Heart left ventricle (tissue), 16 donors: ENCODE measurements at regions not wholly inside any gene's neighbourhood (a gene's known extent, or its start where the extent isn't known, plus 50 kb on each side); places are given as distances from the start of the nearest gene placed in this dataset.
A peak's percentile ranks its signal among the peaks of the same experiment; 100 is the strongest.

Experiments
- ATAC-seq, 4 donors: fragments of 200-7000 bp; cut with Tn5 transposase; one replicate each; pipeline ENCODE4 v1.9.1; 2020 to 2022; ENCODE audit warnings: moderate library complexity in 4 of 4, mild to moderate bottlenecking in 3 of 4, moderate number of reproducible peaks in 1 of 4
- DNase-seq, 5 donors: peaks; one replicate each; pipeline ENCODE4 v3.0.0-alpha.2; 2020
- H3K27ac ChIP-seq, 12 donors: fragments of 200-600 bp; sonication (generic) in 4 of 12; one replicate each; pipeline versions ENCODE4 v1.5.0 to v1.8.0; 2016 to 2022; ENCODE audit warnings: mild to moderate bottlenecking in 2 of 12
- H3K27me3 ChIP-seq, 9 donors: fragments of 200-600 bp; sonication (generic) in 2 of 9; one replicate each; pipeline versions ENCODE4 v1.5.1 to v1.8.0; 2016 to 2022; ENCODE audit warnings: mild to moderate bottlenecking in 3 of 9
- H3K36me3 ChIP-seq, 9 donors: fragments of 200-600 bp; sonication (generic) in 2 of 9; one replicate each; pipeline versions ENCODE4 v1.5.0 to v1.8.0; 2018 to 2022; ENCODE audit warnings: mild to moderate bottlenecking in 2 of 9
- H3K4me1 ChIP-seq, 12 donors: fragments of 200-600 bp; sonication (generic) in 4 of 12; one replicate each; pipeline versions ENCODE4 v1.5.0 to v1.8.0; 2016 to 2022; ENCODE audit warnings: mild to moderate bottlenecking in 3 of 12
- H3K4me3 ChIP-seq, 12 donors: fragments of 200-600 bp; sonication (generic) in 4 of 12; one replicate each; pipeline versions ENCODE4 v1.5.0 to v1.8.0; 2017 to 2022; ENCODE audit warnings: mild to moderate bottlenecking in 9 of 12, moderate library complexity in 4 of 12
- H3K9me3 ChIP-seq, 12 donors: fragments of 200-600 bp; sonication (generic) in 4 of 12; one replicate each; pipeline versions ENCODE4 v1.5.0 to v1.8.0; 2016 to 2022; ENCODE audit warnings: mild to moderate bottlenecking in 1 of 12
- POLR2A ChIP-seq, 2 donors: fragments of 450-650 bp; IDR thresholded peaks; one replicate each; pipeline ENCODE4 v1.6.1; 2017; ENCODE audit warnings: antibody characterized with exemption in 2 of 2, mild to moderate bottlenecking in 2 of 2, moderate library complexity in 2 of 2
- WGBS, 4 donors: extraction: QIAGEN DNeasy Blood & Tissue Kit in 2 of 4; methylation state at CpG; one replicate each; pipeline versions ENCODE4 v1.1.5 to v1.1.7; 2013 to 2018; 5-methylcytosine and 5-hydroxymethylcytosine counted together
- intact Hi-C, 10 donors: fragments of 100-400 bp; cut with DNase I; formaldehyde crosslinking; loops; one replicate each; pipeline versions ENCODE4 v1.11.1 to v1.14.2; 2022
- TF ChIP-seq, protein P1 (sequence below), 12 donors: fragments of 200-600 bp; sonication (generic) in 4 of 12; IDR thresholded peaks; one replicate each; pipeline versions ENCODE4 v1.5.0 to v1.8.0; 2018 to 2022; ENCODE audit warnings: antibody characterized with exemption in 12 of 12, mild to moderate bottlenecking in 5 of 12
- donor health status: ischemic (EF 13 %, LVEDD 7.1; RV severe dilation, severe dysfunction).
- donor health status: healthy with polysubstance abuse.
- donor health status: DM: no; HTN: yes; CAD: no.
- donor health status: DM: no; HTN: no; CAD: no.
- donor health status: ischemic (EF 25% LVEDD 6.9; RV normal size, moderate dysfunction).
- donor health status: ischemic (EF 25% LVEDD 5.7; RV mildly dilated, moderate dysfunction).
- donor health status: healthy.
- donor health status: DM: yes; HTN: yes; CAD: no.
- donor health status: ischemic (EF 35%, LVEDD 5.7; RV mildly dilated, moderate dysfunction).
- donor health status: nonischemic (EF 11% LVEDD 7.7; RV severe dilation, severe dysfunction).
- donor health status: DM: yes; HTN: yes; CAD: no.
- donor health status: PGD.
- donor health status: ischemic (EF 29% LVEDD 5.4; RV normal size, mild dysfunction).
- donor health status: nonischemic (EF 23%, LVEDD 6.1; RV moderate dilation, normal function).

DNA sequence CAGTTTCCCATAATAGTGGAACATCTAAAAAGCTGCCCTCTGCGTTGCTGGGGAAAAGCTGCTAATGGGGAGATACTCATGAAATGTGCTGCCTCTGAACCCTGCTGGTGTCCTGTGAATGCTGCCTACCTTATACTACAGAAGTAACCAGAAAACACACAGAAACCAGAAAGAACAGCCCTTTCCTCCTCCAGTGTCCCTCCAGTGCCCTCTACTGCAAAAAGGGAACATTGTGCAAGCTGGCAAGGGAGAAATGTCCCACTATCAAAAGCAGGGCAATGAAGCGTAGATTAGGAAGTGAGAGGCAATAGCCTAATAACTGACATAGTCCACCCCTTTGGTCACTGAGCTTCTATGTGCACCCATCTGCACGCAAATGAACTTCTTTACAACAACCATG, 162.7 kb upstream of the ETAA1 start:
- WGBS, 4 donors: 69 to 78% (median 75%) methylated on average over 3 of the region's 3 CpGs
- DNase-seq: no peak
- Histone ChIP-seq H3K27me3 (peaks cover 0 to 5% (median 0%) of the 10 kb centered on the region in 9 donors), H3K36me3 (no peaks in the 10 kb centered on the region), H3K4me1 (no peaks in the 10 kb centered on the region), H3K4me3 (no peak overlapping the region), H3K27ac (no peak overlapping the region), H3K9me3 (no peaks in the 10 kb centered on the region)
- no peak for ATAC-seq
- intact Hi-C loops: no loop called here
- TF ChIP-seq, protein P1, sequence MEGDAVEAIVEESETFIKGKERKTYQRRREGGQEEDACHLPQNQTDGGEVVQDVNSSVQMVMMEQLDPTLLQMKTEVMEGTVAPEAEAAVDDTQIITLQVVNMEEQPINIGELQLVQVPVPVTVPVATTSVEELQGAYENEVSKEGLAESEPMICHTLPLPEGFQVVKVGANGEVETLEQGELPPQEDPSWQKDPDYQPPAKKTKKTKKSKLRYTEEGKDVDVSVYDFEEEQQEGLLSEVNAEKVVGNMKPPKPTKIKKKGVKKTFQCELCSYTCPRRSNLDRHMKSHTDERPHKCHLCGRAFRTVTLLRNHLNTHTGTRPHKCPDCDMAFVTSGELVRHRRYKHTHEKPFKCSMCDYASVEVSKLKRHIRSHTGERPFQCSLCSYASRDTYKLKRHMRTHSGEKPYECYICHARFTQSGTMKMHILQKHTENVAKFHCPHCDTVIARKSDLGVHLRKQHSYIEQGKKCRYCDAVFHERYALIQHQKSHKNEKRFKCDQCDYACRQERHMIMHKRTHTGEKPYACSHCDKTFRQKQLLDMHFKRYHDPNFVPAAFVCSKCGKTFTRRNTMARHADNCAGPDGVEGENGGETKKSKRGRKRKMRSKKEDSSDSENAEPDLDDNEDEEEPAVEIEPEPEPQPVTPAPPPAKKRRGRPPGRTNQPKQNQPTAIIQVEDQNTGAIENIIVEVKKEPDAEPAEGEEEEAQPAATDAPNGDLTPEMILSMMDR (IDR thresholded peaks at IDR 0.05): peak in 2 of 12 donors; percentile 13 to 21
- no peak for TF ChIP-seq POLR2A (IDR thresholded peaks at IDR 0.05)

DNA sequence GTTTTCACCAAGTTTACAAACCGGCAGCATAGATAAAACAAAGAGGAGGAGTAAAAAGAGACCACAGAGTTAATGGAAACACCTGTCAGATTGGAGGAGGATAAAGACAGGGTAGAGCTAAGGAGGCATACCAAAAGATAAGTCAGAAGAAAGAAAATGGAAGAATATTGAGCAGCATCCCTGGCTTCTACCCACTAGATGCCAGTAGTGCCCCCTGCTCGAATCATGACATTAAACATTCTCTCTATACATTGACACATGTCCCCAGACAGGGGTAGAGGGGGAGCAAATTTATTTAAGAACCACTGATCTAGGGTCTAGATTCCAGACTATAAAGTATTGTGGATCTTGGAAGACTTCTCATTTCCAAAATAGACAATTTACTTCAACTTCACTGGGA, 159.8 kb upstream of the ETAA1 start:
- DNase-seq (no peak), ATAC-seq (no peak)
- TF ChIP-seq, protein P1 (IDR thresholded peaks at IDR 0.05): no peak
- no peak for TF ChIP-seq POLR2A (IDR thresholded peaks at IDR 0.05)
- no peak overlapping the region for H3K4me3 ChIP-seq
- H3K27ac ChIP-seq: no peak overlapping the region
- intact Hi-C loops: no loop called here
- WGBS, 4 donors: 68 to 78% (median 70%) methylated on average over 2 of the region's 2 CpGs
- no peaks in the 10 kb centered on the region for H3K9me3 ChIP-seq
- H3K4me1 ChIP-seq: no peaks in the 10 kb centered on the region
- H3K27me3 ChIP-seq: peaks cover 0 to 5% (median 0%) of the 10 kb centered on the region in 9 donors
- no peaks in the 10 kb centered on the region for H3K36me3 ChIP-seq

DNA sequence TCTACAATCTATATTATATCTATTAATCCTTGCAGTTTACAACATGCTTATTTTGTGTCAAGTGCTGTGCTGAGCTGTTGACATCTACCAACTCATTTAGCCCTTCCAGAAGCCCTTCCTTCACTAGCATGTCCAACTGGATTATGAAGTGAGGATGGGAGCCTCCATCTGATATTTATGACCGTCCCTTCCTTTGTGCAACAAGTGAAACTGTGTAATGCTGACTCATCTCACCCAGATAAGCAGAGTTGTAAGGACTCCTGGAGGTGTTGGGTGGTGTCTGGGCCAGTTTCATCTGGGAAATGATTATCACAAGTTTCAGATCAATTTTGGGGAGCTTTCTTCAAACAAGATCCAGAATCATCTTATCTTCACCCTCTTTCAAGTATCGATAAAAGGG, 156.6 kb upstream of the ETAA1 start:
- no peaks in the 10 kb centered on the region for H3K9me3 ChIP-seq
- 79 to 88% (median 84%) methylated on average over 2 of the region's 2 CpGs for WGBS, 4 donors
- no peaks in the 10 kb centered on the region for H3K36me3 ChIP-seq
- no peak overlapping the region for H3K4me3 ChIP-seq
- H3K4me1 ChIP-seq: no peaks in the 10 kb centered on the region
- intact Hi-C loops: no loop called here
- H3K27me3 ChIP-seq: no peaks in the 10 kb centered on the region
- no peak overlapping the region for H3K27ac ChIP-seq
- no peak for DNase-seq
- no peak for TF ChIP-seq POLR2A (IDR thresholded peaks at IDR 0.05)
- TF ChIP-seq, protein P1 (IDR thresholded peaks at IDR 0.05): no peak
- ATAC-seq: no peak

DNA sequence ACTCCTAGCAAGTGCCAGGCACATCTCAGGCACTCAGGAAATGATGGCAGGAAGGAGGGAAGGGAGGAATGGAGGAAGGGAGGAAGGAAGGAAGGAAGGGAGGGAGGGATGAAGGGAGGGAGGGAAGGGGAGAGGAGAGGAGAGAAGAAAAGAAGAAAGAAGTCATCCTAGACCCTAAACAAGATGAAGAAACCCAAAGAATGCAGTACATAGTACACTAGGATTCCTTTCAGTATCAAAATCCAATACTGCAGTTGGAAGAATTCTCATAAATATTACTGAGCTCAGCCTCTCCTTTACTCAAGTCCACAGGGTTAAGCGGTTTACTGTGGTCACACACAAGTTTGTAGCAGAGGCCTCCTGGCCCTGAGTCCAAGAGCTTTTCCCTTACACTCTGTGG, 155.7 kb upstream of the ETAA1 start:
- Histone ChIP-seq H3K27me3 (no peaks in the 10 kb centered on the region), H3K4me1 (no peaks in the 10 kb centered on the region), H3K27ac (no peak overlapping the region), H3K36me3 (no peaks in the 10 kb centered on the region), H3K4me3 (no peak overlapping the region), H3K9me3 (no peaks in the 10 kb centered on the region)
- ATAC-seq (no peak), DNase-seq (no peak)
- no peak for TF ChIP-seq POLR2A (IDR thresholded peaks at IDR 0.05)
- TF ChIP-seq, protein P1 (IDR thresholded peaks at IDR 0.05): no peak
- WGBS, 4 donors: 71 to 97% (median 89%) methylated on average over 1 of the region's 1 CpG
- intact Hi-C loops: no loop called here
